ENCODE measurements at regions not wholly inside any gene's neighbourhood (a gene's known extent, or its start where the extent isn't known, plus 50 kb on each side); places are given as distances from the start of the nearest gene placed in this dataset.

DNA sequence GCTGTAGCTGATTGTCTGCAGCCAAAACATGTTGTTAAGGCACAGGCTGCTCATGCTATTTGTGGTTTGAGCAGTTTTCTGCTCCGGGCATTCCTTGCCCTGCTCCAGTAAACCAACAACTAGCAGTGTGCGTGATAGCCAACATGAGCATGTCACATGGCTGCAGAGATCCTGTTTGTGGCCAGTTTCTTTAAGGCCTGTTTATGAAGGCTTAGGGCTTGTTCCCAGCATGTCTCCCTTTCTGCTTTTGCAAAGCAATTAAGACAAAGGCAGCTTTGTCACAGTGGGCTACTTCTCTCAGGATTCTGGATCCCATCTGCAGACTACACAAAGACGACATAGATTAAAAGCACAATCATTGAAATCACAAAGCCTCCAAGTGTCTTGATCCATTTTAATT, 160.5 kb downstream of the ZNF518B start:
- intact Hi-C loops (cut with DNase I): no loop called here
- peak in 4 of 5 donors; percentile 33 to 76 (median 51) for DNase-seq
- TF ChIP-seq, protein P1, sequence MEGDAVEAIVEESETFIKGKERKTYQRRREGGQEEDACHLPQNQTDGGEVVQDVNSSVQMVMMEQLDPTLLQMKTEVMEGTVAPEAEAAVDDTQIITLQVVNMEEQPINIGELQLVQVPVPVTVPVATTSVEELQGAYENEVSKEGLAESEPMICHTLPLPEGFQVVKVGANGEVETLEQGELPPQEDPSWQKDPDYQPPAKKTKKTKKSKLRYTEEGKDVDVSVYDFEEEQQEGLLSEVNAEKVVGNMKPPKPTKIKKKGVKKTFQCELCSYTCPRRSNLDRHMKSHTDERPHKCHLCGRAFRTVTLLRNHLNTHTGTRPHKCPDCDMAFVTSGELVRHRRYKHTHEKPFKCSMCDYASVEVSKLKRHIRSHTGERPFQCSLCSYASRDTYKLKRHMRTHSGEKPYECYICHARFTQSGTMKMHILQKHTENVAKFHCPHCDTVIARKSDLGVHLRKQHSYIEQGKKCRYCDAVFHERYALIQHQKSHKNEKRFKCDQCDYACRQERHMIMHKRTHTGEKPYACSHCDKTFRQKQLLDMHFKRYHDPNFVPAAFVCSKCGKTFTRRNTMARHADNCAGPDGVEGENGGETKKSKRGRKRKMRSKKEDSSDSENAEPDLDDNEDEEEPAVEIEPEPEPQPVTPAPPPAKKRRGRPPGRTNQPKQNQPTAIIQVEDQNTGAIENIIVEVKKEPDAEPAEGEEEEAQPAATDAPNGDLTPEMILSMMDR (IDR thresholded peaks at IDR 0.05; ENCODE audit: borderline replicate concordance, extremely low read depth, insufficient read depth): no peak
- Histone ChIP-seq H3K4me3 (ENCODE audit: low read length in 3 of 3) (no peak overlapping the region), H3K27ac (ENCODE audit: low read depth in 2 of 2, low read length in 2 of 2) (peak overlapping the region; percentile 47 to 48), H3K9ac (ENCODE audit: low read length in 3 of 3) (no peak overlapping the region), H3K9me3 (ENCODE audit: control insufficient read depth in 2 of 3, insufficient read depth in 1 of 3, low read length in 3 of 3) (no peaks in the 10 kb centered on the region), H3K4me1 (ENCODE audit: control insufficient read depth in 2 of 3, insufficient read depth in 2 of 3, low read depth in 1 of 3, low read length in 3 of 3) (peaks cover 0 to 3% (median 2%) of the 10 kb centered on the region in 3 donors), H3K27me3 (ENCODE audit: control insufficient read depth, insufficient read depth, low read length) (no peaks in the 10 kb centered on the region), H3K36me3 (ENCODE audit: control insufficient read depth in 2 of 3, insufficient read depth in 3 of 3, low read length in 3 of 3) (no peaks in the 10 kb centered on the region)
- FAIRE-seq: no peak

DNA sequence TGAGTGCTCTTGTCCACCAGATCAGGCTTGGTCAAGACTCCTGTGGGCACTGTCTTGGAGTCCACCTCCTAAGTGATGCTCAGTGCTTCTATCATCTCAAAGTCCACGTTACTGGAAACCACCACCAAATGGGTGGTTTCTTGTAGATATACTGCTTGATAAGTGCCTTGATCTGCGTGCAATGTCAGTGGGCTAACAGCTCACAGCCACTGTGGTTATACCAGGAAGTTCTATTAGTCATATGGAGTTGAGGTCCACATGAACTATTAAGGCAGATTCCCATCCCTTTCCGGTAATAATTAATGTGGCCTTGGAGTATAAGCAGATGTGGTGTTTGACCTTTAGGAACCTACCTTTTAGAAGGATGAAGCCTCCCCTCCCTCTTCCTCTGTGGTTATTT, 161.9 kb downstream of the ZNF518B start:
- intact Hi-C loops (cut with DNase I): no loop called here
- no peak for FAIRE-seq
- Histone ChIP-seq H3K4me3 (ENCODE audit: low read length in 3 of 3) (no peak overlapping the region), H3K36me3 (ENCODE audit: control insufficient read depth in 2 of 3, insufficient read depth in 3 of 3, low read length in 3 of 3) (no peaks in the 10 kb centered on the region), H3K27me3 (ENCODE audit: control insufficient read depth, insufficient read depth, low read length) (no peaks in the 10 kb centered on the region), H3K9me3 (ENCODE audit: control insufficient read depth in 2 of 3, insufficient read depth in 1 of 3, low read length in 3 of 3) (no peaks in the 10 kb centered on the region), H3K9ac (ENCODE audit: low read length in 3 of 3) (no peak overlapping the region), H3K4me1 (ENCODE audit: control insufficient read depth in 2 of 3, insufficient read depth in 2 of 3, low read depth in 1 of 3, low read length in 3 of 3) (peaks cover 0 to 3% (median 2%) of the 10 kb centered on the region in 3 donors), H3K27ac (ENCODE audit: low read depth in 2 of 2, low read length in 2 of 2) (no peak overlapping the region)
- TF ChIP-seq, protein P1 (IDR thresholded peaks at IDR 0.05; ENCODE audit: borderline replicate concordance, extremely low read depth, insufficient read depth): no peak
- DNase-seq: no peak

DNA sequence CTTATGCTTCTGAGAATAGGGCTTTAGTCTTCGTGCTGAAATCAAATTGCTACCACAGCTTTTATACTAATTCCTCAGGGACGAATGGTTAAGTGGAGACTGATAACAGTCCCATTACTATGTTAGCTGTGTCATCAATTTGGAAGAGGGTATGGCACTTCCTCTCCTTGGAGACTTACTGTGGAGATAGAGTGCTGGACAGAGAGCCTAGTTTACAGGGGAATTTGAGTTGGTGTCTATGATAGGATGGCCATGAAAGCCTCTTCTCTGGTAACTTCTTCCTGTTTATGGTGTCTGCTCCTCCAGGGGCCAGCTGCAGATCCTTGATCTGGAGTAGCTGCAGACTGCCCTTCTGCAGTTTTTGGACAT, 167.7 kb downstream of the ZNF518B start:
- no peak overlapping the region for H3K4me3 ChIP-seq (ENCODE audit: low read length in 3 of 3)
- TF ChIP-seq, protein P1 (IDR thresholded peaks at IDR 0.05; ENCODE audit: borderline replicate concordance, extremely low read depth, insufficient read depth): no peak
- FAIRE-seq: no peak
- H3K27ac ChIP-seq (ENCODE audit: low read depth in 2 of 2, low read length in 2 of 2): no peak overlapping the region
- no peaks in the 10 kb centered on the region for H3K36me3 ChIP-seq (ENCODE audit: control insufficient read depth in 2 of 3, insufficient read depth in 3 of 3, low read length in 3 of 3)
- intact Hi-C loops (cut with DNase I): no loop called here
- H3K27me3 ChIP-seq (ENCODE audit: control insufficient read depth, insufficient read depth, low read length): no peaks in the 10 kb centered on the region
- no peaks in the 10 kb centered on the region for H3K9me3 ChIP-seq (ENCODE audit: control insufficient read depth in 2 of 3, insufficient read depth in 1 of 3, low read length in 3 of 3)
- H3K9ac ChIP-seq (ENCODE audit: low read length in 3 of 3): no peak overlapping the region
- DNase-seq: no peak
- H3K4me1 ChIP-seq (ENCODE audit: control insufficient read depth in 2 of 3, insufficient read depth in 2 of 3, low read depth in 1 of 3, low read length in 3 of 3): no peaks in the 10 kb centered on the region

DNA sequence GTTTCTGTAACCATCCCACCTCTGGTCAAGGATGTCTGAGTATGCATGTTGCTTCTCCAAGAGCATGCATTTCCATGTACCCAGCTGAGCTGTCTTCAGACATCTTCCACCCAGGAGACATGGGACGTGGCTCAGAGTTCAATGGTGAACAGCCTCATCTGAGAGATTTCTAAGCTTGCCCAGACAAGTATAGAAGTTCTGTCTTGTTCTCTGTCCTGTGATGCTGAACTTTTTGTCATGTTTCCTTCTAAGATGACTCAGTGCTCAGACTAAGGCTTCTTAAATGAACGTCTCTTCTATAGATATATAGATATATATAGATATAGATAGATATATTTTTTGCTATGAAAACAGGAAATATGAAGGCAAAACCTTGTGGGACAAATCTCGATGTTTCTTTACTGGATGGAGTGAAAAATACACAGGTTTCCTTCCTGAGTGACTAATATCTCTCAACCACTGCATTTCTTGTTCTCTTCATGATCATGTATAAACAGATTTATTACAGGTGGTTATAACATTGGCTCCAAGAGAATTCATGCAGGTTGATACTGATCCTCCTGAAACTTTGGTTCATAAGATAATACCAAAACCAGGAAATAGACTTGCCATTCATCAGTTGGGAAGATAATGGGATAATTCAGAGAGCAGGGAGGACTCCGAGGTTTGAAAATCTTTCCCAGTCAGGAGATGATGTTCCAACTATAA, 168.2 kb downstream of the ZNF518B start:
- TF ChIP-seq, protein P1 (IDR thresholded peaks at IDR 0.05; ENCODE audit: borderline replicate concordance, extremely low read depth, insufficient read depth): no peak
- FAIRE-seq: no peak
- no peaks in the 10 kb centered on the region for H3K4me1 ChIP-seq (ENCODE audit: control insufficient read depth in 2 of 3, insufficient read depth in 2 of 3, low read depth in 1 of 3, low read length in 3 of 3)

More for the DNA sequence above, 168.2 kb downstream of the ZNF518B start:
- H3K9me3 ChIP-seq (ENCODE audit: control insufficient read depth in 2 of 3, insufficient read depth in 1 of 3, low read length in 3 of 3): no peaks in the 10 kb centered on the region
- intact Hi-C loops (cut with DNase I): no loop called here
- H3K4me3 ChIP-seq (ENCODE audit: low read length in 3 of 3): no peak overlapping the region
- H3K27me3 ChIP-seq (ENCODE audit: control insufficient read depth, insufficient read depth, low read length): no peaks in the 10 kb centered on the region
- no peak for DNase-seq
- H3K36me3 ChIP-seq (ENCODE audit: control insufficient read depth in 2 of 3, insufficient read depth in 3 of 3, low read length in 3 of 3): no peaks in the 10 kb centered on the region
- no peak overlapping the region for H3K27ac ChIP-seq (ENCODE audit: low read depth in 2 of 2, low read length in 2 of 2)
- H3K9ac ChIP-seq (ENCODE audit: low read length in 3 of 3): no peak overlapping the region
